ENCODE measurements at regions not wholly inside any gene's neighbourhood (a gene's known extent, or its start where the extent isn't known, plus 50 kb on each side); places are given as distances from the start of the nearest gene placed in this dataset.

- TF ChIP-seq CTCF (IDR thresholded peaks at IDR 0.05; ENCODE audit: insufficient read depth, low read depth, low read length) (no peak), EZH2 (IDR thresholded peaks at IDR 0.05; ENCODE audit: insufficient read depth, low read length) (no peak)
Measured at GRCh38 chr7:46714904-46715303, 793.8 kb upstream of the IGFBP3 start.
